Panc1 (cell line): ENCODE measurements at regions not wholly inside any gene's neighbourhood (a gene's known extent, or its start where the extent isn't known, plus 50 kb on each side); places are given as distances from the start of the nearest gene placed in this dataset.

Experiments
- ATAC-seq: fragments of 200-7000 bp; cut with Tn5 transposase; 2 replicates; pipeline ENCODE4 v1.9.1; 2020; ENCODE audit warnings: mild to moderate bottlenecking, moderate library complexity
- BruUV-seq: library from RNA; stranded (reverse); fragments of 400-500 nt; replicated peaks from 2 replicates; lab custom pipeline; 2021; lab: Mats Ljungman, UMichigan
- CTCF ChIA-PET: fragments of 300-600 bp; sonication (Branson Sonifier 250); formaldehyde crosslinking; loops from one replicate; lab custom pipeline; 2022; ENCODE audit warnings: antibody characterized with exemption; lab: Charles Lee
- POLR2A ChIA-PET: fragments of 300-600 bp; sonication (Branson Sonifier 250); formaldehyde crosslinking; loops from one replicate; lab custom pipeline; 2022; ENCODE audit warnings: antibody characterized with exemption; lab: Charles Lee
- DNase-seq: peaks from one replicate; pipeline ENCODE4 v3.0.0-alpha.2; 2010; ENCODE audit warnings: low read depth, low spot score
- H3K27ac ChIP-seq: 2 replicates; pipeline ENCODE4 v1.5.1; 2011; ENCODE audit warnings: mild to moderate bottlenecking, low read length, inconsistent platforms
- H3K27me3 ChIP-seq: fragments of 200-500 bp; sonication (Bioruptor generic); 2 replicates; pipeline ENCODE4 v1.6.0; 2014; ENCODE audit warnings: low read length, inconsistent platforms; ENCODE audit not compliant: control insufficient read depth, insufficient read depth
- H3K36me3 ChIP-seq: fragments of 200-500 bp; sonication (Bioruptor generic); 2 replicates; pipeline ENCODE4 v1.5.1; 2014; ENCODE audit warnings: inconsistent platforms, mild to moderate bottlenecking, low read length, moderate library complexity; ENCODE audit not compliant: control insufficient read depth, insufficient read depth
- H3K4me1 ChIP-seq: 2 replicates; pipeline ENCODE4 v1.5.1; 2011; ENCODE audit warnings: inconsistent platforms, mild to moderate bottlenecking, low read length, moderate library complexity; ENCODE audit not compliant: control insufficient read depth, insufficient read depth
- H3K4me3 ChIP-seq, 2 experiments: 2 replicates each; pipeline ENCODE4 v1.5.1; 2011 to 2012; ENCODE audit warnings: low read depth in 2 of 2, low read length in 2 of 2, mild to moderate bottlenecking in 2 of 2, inconsistent platforms in 1 of 2, moderate library complexity in 1 of 2
- H3K9me3 ChIP-seq: fragments of 200-500 bp; sonication (Bioruptor generic); 2 replicates; pipeline ENCODE4 v1.5.1; 2014; ENCODE audit warnings: low read depth, mild to moderate bottlenecking, inconsistent platforms, low read length, moderate library complexity; ENCODE audit not compliant: control insufficient read depth, insufficient read depth
- POLR2AphosphoS5 ChIP-seq: IDR thresholded peaks from 2 replicates; pipeline ENCODE4 v1.6.1; 2012; ENCODE audit warnings: mild to moderate bottlenecking, low read depth, low read length, moderate library complexity
- SIN3A ChIP-seq: IDR thresholded peaks from 2 replicates; pipeline ENCODE4 v1.6.1; 2012; ENCODE audit warnings: low read depth, mild to moderate bottlenecking, low read length, moderate library complexity, borderline replicate concordance; ENCODE audit not compliant: insufficient read depth
- TCF7L2 ChIP-seq: IDR thresholded peaks from 2 replicates; pipeline ENCODE4 v1.6.1; 2011; ENCODE audit warnings: mild to moderate bottlenecking, low read depth, low read length, inconsistent platforms
- in situ Hi-C: cut with HindIII; loops from 2 replicates; pipeline ENCODE4 v1.10.0; 2016; ENCODE audit warnings: low sequenced_read_pairs, low pct_unique_long_range_greater_than_20kb
- intact Hi-C: fragments of 100-400 bp; cut with micrococcal nuclease; formaldehyde crosslinking; loops from one replicate; pipeline ENCODE4 v1.10.0; 2022; ENCODE audit not compliant: unreplicated experiment
- TF ChIP-seq, protein P1 (sequence below), 2 experiments: IDR thresholded peaks; 2 replicates each; pipeline ENCODE4 v1.6.1; 2011 to 2012; ENCODE audit warnings: low read depth in 2 of 2, control low read depth in 1 of 2, low read length in 1 of 2, mild to moderate bottlenecking in 1 of 2, moderate library complexity in 1 of 2; ENCODE audit not compliant: insufficient read depth in 1 of 2
- TF ChIP-seq, protein P2 (sequence below): fragments of 450-650 bp; IDR thresholded peaks from 2 replicates; pipeline ENCODE4 v1.5.1; 2017; ENCODE audit warnings: mild to moderate bottlenecking

DNA sequence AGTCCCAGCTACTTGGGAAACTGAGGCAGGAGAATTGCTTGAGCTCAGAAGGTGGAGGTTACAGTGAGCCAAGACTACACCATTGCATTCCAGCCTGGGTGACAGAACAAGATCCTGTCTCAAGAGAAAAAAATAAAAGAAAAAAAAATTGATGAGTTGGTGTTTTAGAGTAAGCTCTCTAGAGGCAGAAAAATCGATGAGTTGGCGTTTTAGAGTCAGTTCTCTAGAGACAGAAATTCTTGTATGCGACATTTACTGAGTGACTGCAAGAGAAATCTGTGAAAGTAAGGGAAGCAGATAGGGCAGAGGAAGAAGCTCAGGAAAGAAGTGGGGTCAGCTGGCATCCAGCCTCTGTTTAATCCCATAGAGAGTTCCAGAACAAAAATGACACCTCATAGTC lies 298.7 kb upstream of the ARRDC4 start:
- Histone ChIP-seq H3K4me1 (no peaks in the 10 kb centered on the region), H3K4me3 (no peak overlapping the region), H3K27ac (no peak overlapping the region), H3K27me3 (no peaks in the 10 kb centered on the region), H3K9me3 (no peaks in the 10 kb centered on the region), H3K36me3 (no peaks in the 10 kb centered on the region)
- ChIA-PET CTCF (no interaction called here), POLR2A (no interaction called here)
- BruUV-seq: no TSS peak
- in situ Hi-C loops: no loop called here
- intact Hi-C loops: no loop called here
- no peak for TF ChIP-seq TCF7L2
- no peak for TF ChIP-seq SIN3A
- no peak for TF ChIP-seq POLR2AphosphoS5
- TF ChIP-seq, protein P1, sequence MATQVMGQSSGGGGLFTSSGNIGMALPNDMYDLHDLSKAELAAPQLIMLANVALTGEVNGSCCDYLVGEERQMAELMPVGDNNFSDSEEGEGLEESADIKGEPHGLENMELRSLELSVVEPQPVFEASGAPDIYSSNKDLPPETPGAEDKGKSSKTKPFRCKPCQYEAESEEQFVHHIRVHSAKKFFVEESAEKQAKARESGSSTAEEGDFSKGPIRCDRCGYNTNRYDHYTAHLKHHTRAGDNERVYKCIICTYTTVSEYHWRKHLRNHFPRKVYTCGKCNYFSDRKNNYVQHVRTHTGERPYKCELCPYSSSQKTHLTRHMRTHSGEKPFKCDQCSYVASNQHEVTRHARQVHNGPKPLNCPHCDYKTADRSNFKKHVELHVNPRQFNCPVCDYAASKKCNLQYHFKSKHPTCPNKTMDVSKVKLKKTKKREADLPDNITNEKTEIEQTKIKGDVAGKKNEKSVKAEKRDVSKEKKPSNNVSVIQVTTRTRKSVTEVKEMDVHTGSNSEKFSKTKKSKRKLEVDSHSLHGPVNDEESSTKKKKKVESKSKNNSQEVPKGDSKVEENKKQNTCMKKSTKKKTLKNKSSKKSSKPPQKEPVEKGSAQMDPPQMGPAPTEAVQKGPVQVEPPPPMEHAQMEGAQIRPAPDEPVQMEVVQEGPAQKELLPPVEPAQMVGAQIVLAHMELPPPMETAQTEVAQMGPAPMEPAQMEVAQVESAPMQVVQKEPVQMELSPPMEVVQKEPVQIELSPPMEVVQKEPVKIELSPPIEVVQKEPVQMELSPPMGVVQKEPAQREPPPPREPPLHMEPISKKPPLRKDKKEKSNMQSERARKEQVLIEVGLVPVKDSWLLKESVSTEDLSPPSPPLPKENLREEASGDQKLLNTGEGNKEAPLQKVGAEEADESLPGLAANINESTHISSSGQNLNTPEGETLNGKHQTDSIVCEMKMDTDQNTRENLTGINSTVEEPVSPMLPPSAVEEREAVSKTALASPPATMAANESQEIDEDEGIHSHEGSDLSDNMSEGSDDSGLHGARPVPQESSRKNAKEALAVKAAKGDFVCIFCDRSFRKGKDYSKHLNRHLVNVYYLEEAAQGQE (IDR thresholded peaks at IDR 0.05; ENCODE audit: insufficient read depth in 1 of 2, low read depth in 2 of 2, low read length in 1 of 2): no peak
- TF ChIP-seq, protein P2, sequence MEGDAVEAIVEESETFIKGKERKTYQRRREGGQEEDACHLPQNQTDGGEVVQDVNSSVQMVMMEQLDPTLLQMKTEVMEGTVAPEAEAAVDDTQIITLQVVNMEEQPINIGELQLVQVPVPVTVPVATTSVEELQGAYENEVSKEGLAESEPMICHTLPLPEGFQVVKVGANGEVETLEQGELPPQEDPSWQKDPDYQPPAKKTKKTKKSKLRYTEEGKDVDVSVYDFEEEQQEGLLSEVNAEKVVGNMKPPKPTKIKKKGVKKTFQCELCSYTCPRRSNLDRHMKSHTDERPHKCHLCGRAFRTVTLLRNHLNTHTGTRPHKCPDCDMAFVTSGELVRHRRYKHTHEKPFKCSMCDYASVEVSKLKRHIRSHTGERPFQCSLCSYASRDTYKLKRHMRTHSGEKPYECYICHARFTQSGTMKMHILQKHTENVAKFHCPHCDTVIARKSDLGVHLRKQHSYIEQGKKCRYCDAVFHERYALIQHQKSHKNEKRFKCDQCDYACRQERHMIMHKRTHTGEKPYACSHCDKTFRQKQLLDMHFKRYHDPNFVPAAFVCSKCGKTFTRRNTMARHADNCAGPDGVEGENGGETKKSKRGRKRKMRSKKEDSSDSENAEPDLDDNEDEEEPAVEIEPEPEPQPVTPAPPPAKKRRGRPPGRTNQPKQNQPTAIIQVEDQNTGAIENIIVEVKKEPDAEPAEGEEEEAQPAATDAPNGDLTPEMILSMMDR: no peak
- no peak for ATAC-seq
- no peak for DNase-seq

DNA sequence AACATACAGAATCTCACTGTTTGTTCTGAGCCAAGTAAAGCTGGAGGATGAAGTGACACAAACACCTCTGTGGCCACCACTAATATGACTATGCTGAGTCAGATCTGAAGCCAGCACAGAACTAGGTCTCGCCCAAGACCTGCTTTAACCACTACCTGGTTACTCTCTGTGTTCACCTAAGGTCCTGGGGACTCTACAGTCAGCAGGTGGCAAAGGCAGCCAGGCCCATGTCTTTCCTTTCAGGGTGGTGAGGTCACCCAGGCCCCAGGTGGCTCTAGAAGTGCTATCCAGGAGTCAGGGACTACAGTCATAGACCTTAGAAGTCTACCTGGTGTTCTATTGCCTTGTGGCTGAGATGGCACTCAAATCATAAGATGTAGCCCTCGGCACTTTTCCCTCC lies 287.9 kb upstream of the ARRDC4 start:
- CTCF ChIA-PET: no interaction called here
- in situ Hi-C loops: no loop called here

DNA sequence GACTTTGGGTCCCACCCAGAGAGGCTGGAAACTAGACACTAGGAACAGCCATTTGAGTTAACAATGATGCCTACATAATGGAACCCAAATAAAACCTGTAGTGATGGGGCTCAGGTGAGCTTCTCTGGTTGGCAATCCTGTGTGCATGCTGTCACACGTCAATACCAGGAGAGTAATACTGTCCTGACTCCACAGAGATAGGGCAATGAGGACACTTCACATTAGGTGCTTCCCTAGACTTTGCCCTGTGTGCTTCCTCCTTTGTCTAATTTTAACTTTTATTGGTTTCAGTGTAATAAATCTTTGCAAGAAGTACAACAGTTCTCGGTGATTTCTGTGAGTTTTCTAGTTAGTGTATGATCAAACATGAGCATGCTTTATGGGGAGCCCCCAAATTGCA lies 281.8 kb upstream of the ARRDC4 start:
- Histone ChIP-seq H3K4me3 (no peak overlapping the region), H3K27ac (no peak overlapping the region), H3K36me3 (no peaks in the 10 kb centered on the region), H3K4me1 (no peaks in the 10 kb centered on the region), H3K27me3 (no peaks in the 10 kb centered on the region), H3K9me3 (no peaks in the 10 kb centered on the region)
- intact Hi-C loops (no loop called here), in situ Hi-C loops (no loop called here)
- no peak for DNase-seq
- ATAC-seq: no peak
- no TSS peak for BruUV-seq
- TF ChIP-seq SIN3A: no peak
- TF ChIP-seq, protein P2: no peak
- TF ChIP-seq POLR2AphosphoS5: no peak
- TF ChIP-seq TCF7L2: no peak
- TF ChIP-seq, protein P1 (IDR thresholded peaks at IDR 0.05; ENCODE audit: insufficient read depth in 1 of 2, low read depth in 2 of 2, low read length in 1 of 2): no peak
- ChIA-PET POLR2A (no interaction called here), CTCF (no interaction called here)

More for the DNA sequence above, 287.9 kb upstream of the ARRDC4 start:
- TF ChIP-seq POLR2AphosphoS5: no peak
- POLR2A ChIA-PET: no interaction called here
- DNase-seq: no peak
- ATAC-seq: no peak
- H3K27me3 ChIP-seq: no peaks in the 10 kb centered on the region
- H3K4me1 ChIP-seq: no peaks in the 10 kb centered on the region
- no TSS peak for BruUV-seq
- H3K27ac ChIP-seq: no peak overlapping the region
- intact Hi-C loops: no loop called here
- no peaks in the 10 kb centered on the region for H3K9me3 ChIP-seq
- H3K4me3 ChIP-seq: no peak overlapping the region
- H3K36me3 ChIP-seq: no peaks in the 10 kb centered on the region
